Effector CD4-positive, alpha-beta T cell (primary cell): ENCODE measurements at regions not wholly inside any gene's neighbourhood (a gene's known extent, or its start where the extent isn't known, plus 50 kb on each side); places are given as distances from the start of the nearest gene placed in this dataset.

Experiments
- DNase-seq: peaks from one replicate; pipeline ENCODE4 v3.0.0-alpha.2; 2020

GRCh38 chr18:41538751-41539150 is 416.3 kb upstream of the PIK3C3 start:
- DNase-seq, result no peak

GRCh38 chr18:41537666-41538065 is 417.4 kb upstream of the PIK3C3 start:
- DNase-seq, result no peak

GRCh38 chr18:41532344-41533086 is 422.5 kb upstream of the PIK3C3 start:
- DNase-seq, result no peak

GRCh38 chr18:41530970-41531369 is 424.1 kb upstream of the PIK3C3 start:
- DNase-seq, result no peak

GRCh38 chr18:41529093-41529492 is 425.9 kb upstream of the PIK3C3 start:
- DNase-seq, result no peak

GRCh38 chr18:41526054-41526453 is 429.0 kb upstream of the PIK3C3 start:
- no peak for DNase-seq

GRCh38 chr18:41524674-41525470 is 430.2 kb upstream of the PIK3C3 start:
- DNase-seq, result no peak

GRCh38 chr18:41517142-41517541 is 437.9 kb upstream of the PIK3C3 start:
- DNase-seq, result no peak

GRCh38 chr18:41513438-41513837 is 441.6 kb upstream of the PIK3C3 start:
- DNase-seq, result no peak

GRCh38 chr18:41504316-41504715 is 450.7 kb upstream of the PIK3C3 start:
- no peak for DNase-seq

- DNase-seq, result no peak
Measured at GRCh38 chr18:41501848-41502247, 453.2 kb upstream of the PIK3C3 start.

GRCh38 chr18:41499345-41499744 is 455.7 kb upstream of the PIK3C3 start:
- no peak for DNase-seq

- no peak for DNase-seq
Measured at GRCh38 chr18:41490861-41491260, 464.2 kb upstream of the PIK3C3 start.

GRCh38 chr18:41486575-41486974 is 468.5 kb upstream of the PIK3C3 start:
- DNase-seq, result no peak

- no peak for DNase-seq
Measured at GRCh38 chr18:41484069-41484468, 471.0 kb upstream of the PIK3C3 start.

GRCh38 chr18:41482501-41482900 is 472.5 kb upstream of the PIK3C3 start:
- no peak for DNase-seq

- no peak for DNase-seq
Measured at GRCh38 chr18:41466436-41467160, 488.4 kb upstream of the PIK3C3 start.

- DNase-seq, result no peak
Measured at GRCh38 chr18:41465386-41465785, 489.6 kb upstream of the PIK3C3 start.

- no peak for DNase-seq
Measured at GRCh38 chr18:41464278-41464677, 490.8 kb upstream of the PIK3C3 start.

GRCh38 chr18:41462946-41463345 is 492.1 kb upstream of the PIK3C3 start:
- DNase-seq, result no peak

GRCh38 chr18:41461114-41461513 is 493.9 kb upstream of the PIK3C3 start:
- DNase-seq, result no peak

- no peak for DNase-seq
Measured at GRCh38 chr18:41459656-41460055, 495.4 kb upstream of the PIK3C3 start.

GRCh38 chr18:41458376-41458775 is 496.7 kb upstream of the PIK3C3 start:
- no peak for DNase-seq
